NOMO-1 (cell line): ENCODE measurements at regions not wholly inside any gene's neighbourhood (a gene's known extent, or its start where the extent isn't known, plus 50 kb on each side); places are given as distances from the start of the nearest gene placed in this dataset.
"Not testable (repeated sequence)": the region's sequence is repeated elsewhere in the genome, so short reads cannot be mapped to it uniquely, and the experiment has no call there.

ENCODE experiments used
- DNase-seq, 2 experiments: peaks; one replicate each; lab custom pipeline; 2025; ENCODE audit not compliant: unreplicated experiment in 2 of 2; lab: John Stamatoyannopoulos, UW

- DNase-seq, result no peak
Observed at GRCh38 chr2:167697948-167698347, 549.4 kb downstream of the STK39 start.

- no peak for DNase-seq
Observed at GRCh38 chr2:167697194-167697593, 550.2 kb downstream of the STK39 start.

GRCh38 chr2:167692936-167693335 lies 554.5 kb downstream of the STK39 start:
- no peak for DNase-seq

- no peak for DNase-seq
Observed at GRCh38 chr2:167692191-167692590, 555.2 kb downstream of the STK39 start.

DNA sequence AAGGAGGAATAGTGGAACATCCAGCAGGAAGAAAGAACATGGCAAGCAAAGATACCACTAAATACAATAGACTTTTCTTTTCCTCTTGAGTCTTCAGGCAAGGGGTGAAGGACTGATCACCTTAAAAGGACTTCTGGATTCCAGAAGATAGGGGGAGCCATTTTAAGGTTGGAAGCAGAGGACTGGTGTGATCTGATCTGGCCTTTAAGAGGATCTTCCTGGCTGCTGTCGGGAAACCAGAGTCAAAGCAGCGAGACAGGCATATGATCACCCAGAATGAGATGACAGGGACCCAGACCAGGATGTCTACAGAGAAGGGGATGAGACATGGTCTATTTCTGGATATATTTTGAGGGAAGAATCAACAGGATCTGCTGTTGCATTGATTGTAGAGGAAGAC lies 558.0 kb downstream of the STK39 start:
- no peak for DNase-seq

DNA sequence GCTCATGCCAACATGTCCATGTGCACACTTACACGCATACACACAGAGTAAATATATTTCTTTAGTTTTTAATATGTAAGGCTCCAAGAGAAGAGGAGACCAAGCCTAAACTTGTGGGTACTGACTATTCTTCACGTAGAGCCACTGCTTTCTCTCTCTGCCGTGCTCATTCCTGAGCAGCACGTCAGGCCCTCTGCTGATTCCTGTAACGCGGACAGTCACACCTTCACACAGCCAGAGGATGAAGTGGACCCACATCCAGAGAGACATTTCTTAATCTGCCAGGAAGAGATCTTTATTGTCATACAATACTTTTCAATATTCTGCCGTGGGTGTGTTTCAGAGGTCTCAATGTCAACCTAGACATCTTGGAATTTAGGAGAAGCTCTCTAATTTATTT lies 560.7 kb downstream of the STK39 start:
- no peak for DNase-seq

- no peak for DNase-seq
Observed at GRCh38 chr2:167681234-167682015, 566.0 kb downstream of the STK39 start.

- no peak for DNase-seq
Observed at GRCh38 chr2:167678158-167678557, 569.2 kb downstream of the STK39 start.

DNA sequence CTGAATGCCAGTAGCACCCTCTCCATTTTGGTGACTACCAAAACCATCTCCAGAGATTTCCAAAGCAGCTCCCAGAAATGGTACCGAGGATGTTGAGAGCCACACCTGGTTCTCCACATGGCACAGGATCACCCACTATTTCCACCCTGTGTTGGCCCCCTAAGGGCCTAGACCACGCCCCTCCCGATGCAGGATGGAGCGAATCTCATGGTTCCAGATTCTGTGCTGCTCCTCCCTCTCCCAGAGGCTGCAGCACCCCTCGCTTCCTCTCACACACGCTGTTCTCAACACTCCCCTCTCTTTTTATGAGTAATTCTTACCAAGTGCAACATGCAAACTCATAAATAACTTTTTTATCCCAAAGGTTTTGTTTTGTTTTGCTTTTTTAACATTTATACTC lies 571.5 kb downstream of the STK39 start:
- no peak for DNase-seq

GRCh38 chr2:167670588-167670987 lies 576.8 kb downstream of the STK39 start:
- no peak for DNase-seq

GRCh38 chr2:167653131-167653530 lies 594.3 kb downstream of the STK39 start:
- DNase-seq, result no peak

DNA sequence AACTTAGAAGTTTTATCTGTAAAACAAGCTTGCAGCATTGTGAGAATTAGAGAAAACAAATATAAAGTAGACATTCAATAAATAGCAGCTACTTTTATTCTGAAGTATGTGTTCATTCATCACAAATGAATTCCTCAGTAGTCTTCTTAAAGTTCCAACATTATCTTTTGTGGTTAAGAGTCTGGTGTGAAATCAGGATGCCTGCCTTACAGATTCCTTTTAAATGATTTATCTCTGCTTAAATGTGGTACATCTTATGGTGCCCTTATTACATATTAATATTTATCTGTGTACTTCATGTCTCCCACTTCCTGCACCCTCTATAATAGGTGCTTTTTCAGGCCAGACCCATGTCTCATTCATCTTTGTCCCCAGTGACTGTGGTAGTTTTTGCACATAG lies 595.0 kb downstream of the STK39 start:
- no peak for DNase-seq

DNA sequence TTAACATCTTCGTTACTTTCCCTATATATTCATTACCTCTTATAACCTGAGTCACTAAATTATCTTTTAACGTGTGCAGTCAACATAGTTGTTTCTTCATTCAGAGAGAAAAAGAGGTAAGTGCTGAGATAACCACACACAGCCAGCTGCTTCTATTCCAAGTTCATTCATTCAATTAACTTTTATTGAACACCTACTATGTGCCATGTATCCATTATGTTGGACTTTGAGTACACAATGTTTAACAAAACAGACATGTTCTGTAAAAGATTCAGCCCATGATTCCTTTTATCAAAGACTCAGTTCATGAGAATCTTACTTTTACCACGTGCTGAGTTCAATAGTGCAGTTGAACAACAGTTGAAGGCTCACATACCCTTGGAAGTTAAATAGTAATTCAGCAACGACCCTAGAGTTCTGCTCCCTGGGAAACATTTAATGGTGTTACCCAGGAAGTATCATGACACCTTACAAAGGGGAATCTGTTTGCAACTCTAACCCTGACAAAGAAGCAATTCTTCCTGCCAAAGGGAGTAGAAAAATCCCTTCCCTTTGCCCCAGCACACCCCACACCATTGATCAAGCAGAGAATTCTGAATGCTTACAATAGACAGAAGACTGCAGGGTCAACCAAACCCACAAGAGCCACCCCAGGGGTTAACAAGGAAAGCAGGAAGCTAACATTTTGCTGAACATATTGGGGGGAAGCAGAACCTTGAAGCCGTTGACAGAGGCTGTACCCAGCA lies 595.8 kb downstream of the STK39 start:
- DNase-seq, result no peak

- no peak for DNase-seq
Observed at GRCh38 chr2:167646557-167646956, 600.8 kb downstream of the STK39 start.

DNA sequence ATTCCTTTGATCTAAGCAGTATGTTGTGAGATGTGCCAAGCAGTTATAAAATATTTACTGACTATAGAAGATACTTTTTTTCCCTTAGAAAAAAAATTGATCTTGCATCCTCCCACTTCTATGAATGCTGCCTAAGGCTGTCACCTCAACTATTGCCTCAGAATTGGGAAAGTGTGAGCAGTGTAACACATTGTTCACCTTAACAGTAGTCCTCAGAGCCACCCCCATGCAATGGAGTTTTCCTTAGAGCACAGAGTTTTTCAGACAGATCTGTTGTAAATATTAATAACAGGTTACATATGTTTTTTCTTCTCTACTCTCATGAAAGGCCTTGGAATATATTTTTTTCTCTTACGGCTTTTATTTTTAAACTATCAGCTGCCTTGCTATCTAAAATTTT lies 607.3 kb downstream of the STK39 start:
- DNase-seq, result no peak

DNA sequence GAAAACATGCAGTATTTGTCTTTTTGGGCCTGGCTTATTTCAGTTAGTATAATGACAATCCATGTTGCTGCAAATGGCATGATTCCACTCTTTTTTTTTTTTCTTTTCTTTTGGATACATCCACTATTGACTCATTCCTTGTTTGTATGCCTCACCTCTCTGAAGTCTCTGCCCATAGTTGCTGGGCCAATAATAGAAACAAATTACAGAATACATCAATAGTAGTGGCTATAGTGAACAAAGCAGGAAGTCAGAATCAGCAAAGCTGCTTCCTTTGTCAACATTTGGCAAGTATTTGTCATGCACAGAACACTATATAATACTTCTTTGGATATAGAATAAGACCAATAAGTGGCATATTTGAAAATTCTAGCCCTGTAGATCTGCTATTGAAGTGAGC lies 609.7 kb downstream of the STK39 start:
- no peak for DNase-seq

GRCh38 chr2:167632271-167632670 lies 615.1 kb downstream of the STK39 start:
- DNase-seq, result not testable (repeated sequence)

DNA sequence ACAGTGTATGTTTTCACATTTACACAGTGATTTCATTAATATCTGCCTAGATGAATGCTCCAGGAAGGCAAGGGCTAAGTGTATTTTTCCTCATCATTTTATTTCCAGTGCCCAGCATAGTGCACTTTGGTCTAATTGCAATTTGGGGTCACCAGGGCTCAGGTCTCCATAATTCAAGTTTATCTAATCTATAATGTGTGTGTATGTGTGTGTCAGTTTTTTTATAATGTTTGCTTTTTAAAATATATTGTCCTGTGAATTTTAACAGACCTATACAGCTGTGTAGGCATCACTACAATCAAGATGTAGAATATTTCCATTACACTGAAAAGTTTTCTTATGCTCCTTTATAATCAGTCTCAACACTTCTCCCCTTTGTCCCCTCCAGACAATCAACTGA lies 620.4 kb downstream of the STK39 start:
- no peak for DNase-seq

DNA sequence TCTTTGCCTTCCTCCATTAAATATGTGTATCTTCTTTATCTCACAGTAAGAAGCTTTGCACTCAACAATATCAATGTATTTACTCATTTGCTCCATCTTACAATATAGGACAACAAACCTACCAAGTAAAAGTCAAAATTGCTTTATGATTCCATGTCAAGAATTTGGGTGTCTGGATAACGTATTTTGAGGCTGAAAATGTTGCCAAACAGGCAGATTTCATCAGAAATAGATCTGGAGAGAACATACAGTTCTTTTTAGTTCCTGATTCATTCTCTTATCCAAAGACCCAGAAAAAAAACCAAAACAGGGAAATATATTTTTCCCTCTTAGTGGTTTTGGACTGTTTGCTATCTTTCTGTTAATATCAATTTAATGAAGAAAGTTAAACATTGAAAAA lies 621.1 kb downstream of the STK39 start:
- no peak for DNase-seq

DNA sequence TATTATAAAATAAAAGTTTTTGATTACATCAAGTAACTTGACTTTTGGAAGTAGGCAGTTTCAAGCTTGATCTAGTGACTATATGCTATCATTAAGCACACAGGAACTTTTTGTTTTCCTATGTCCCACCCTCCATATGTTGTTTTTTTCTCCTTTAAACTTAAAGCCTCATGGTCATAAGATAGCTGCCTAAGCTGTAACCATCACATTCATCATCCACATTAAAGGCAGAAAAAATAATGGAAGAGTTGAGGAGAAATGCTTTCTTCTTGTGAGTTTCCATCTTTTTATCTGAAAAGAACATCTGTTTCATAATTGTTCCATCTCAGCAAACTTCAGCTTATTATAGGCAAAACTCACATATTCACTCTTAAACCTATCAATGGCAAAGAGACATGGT lies 630.4 kb downstream of the STK39 start:
- DNase-seq, result no peak

GRCh38 chr2:167613471-167613870 lies 633.9 kb downstream of the STK39 start:
- no peak for DNase-seq

GRCh38 chr2:167608487-167608886 lies 638.9 kb downstream of the STK39 start:
- no peak for DNase-seq
